ENCODE measurements at regions not wholly inside any gene's neighbourhood (a gene's known extent, or its start where the extent isn't known, plus 50 kb on each side); places are given as distances from the start of the nearest gene placed in this dataset.

- no peak for TF ChIP-seq CTCF (IDR thresholded peaks at IDR 0.05)
- DNase-seq (ENCODE audit: low spot score), result no peak
- ATAC-seq (ENCODE audit: low FRiP score), result no peak
Measured at GRCh38 chr5:29770936-29771335, 1422.5 kb upstream of the CDH6 start.

- ATAC-seq (ENCODE audit: low FRiP score) (no peak), DNase-seq (ENCODE audit: low spot score) (no peak)
- no peak for TF ChIP-seq CTCF (IDR thresholded peaks at IDR 0.05)
Measured at GRCh38 chr5:29769474-29769873, 1424.0 kb upstream of the CDH6 start.

- TF ChIP-seq CTCF (IDR thresholded peaks at IDR 0.05), result no peak
- no peak for ATAC-seq (ENCODE audit: low FRiP score)
- no peak for DNase-seq (ENCODE audit: low spot score)
Measured at GRCh38 chr5:29758986-29759421, 1434.5 kb upstream of the CDH6 start.

- ATAC-seq (ENCODE audit: low FRiP score) (no peak), DNase-seq (ENCODE audit: low spot score) (no peak)
- TF ChIP-seq CTCF (IDR thresholded peaks at IDR 0.05), result no peak
Measured at GRCh38 chr5:29750453-29750852, 1443.0 kb upstream of the CDH6 start.

GRCh38 chr5:29744618-29745017 lies 1448.9 kb upstream of the CDH6 start:
- DNase-seq (ENCODE audit: low spot score) (no peak), ATAC-seq (ENCODE audit: low FRiP score) (no peak)
- no peak for TF ChIP-seq CTCF (IDR thresholded peaks at IDR 0.05)

- DNase-seq (ENCODE audit: low spot score) (no peak), ATAC-seq (ENCODE audit: low FRiP score) (no peak)
- no peak for TF ChIP-seq CTCF (IDR thresholded peaks at IDR 0.05)
Measured at GRCh38 chr5:29720954-29721353, 1472.5 kb upstream of the CDH6 start.

- no peak for TF ChIP-seq CTCF (IDR thresholded peaks at IDR 0.05)
- no peak for ATAC-seq (ENCODE audit: low FRiP score)
Measured at GRCh38 chr5:29719171-29719570, 1474.3 kb upstream of the CDH6 start.

More at GRCh38 chr5:29719171-29719570, 1474.3 kb upstream of the CDH6 start:
- DNase-seq (ENCODE audit: low spot score), result no peak
